ENCODE measurements at regions not wholly inside any gene's neighbourhood (a gene's known extent, or its start where the extent isn't known, plus 50 kb on each side); places are given as distances from the start of the nearest gene placed in this dataset.

DNA sequence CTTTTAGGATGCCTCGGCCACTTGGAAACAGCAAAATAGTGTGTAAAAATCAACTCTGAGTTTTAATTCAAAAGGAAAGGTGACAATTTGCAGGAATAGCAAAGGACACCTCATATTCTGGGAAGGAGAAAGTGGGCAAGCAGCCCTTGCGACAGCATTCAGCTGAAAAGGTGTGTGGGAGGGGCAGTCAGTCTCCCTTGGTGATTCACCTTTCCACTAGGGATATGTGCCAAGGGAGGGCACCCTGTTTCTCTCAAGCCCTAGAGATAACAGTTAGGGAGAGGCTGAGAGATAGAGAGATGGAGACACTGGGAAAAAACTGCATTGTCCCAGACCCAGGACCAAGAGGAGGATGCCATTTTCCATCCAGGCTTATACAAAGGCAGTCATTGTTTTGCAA, 228.1 kb downstream of the EPM2A start:
- TF ChIP-seq, protein P1, sequence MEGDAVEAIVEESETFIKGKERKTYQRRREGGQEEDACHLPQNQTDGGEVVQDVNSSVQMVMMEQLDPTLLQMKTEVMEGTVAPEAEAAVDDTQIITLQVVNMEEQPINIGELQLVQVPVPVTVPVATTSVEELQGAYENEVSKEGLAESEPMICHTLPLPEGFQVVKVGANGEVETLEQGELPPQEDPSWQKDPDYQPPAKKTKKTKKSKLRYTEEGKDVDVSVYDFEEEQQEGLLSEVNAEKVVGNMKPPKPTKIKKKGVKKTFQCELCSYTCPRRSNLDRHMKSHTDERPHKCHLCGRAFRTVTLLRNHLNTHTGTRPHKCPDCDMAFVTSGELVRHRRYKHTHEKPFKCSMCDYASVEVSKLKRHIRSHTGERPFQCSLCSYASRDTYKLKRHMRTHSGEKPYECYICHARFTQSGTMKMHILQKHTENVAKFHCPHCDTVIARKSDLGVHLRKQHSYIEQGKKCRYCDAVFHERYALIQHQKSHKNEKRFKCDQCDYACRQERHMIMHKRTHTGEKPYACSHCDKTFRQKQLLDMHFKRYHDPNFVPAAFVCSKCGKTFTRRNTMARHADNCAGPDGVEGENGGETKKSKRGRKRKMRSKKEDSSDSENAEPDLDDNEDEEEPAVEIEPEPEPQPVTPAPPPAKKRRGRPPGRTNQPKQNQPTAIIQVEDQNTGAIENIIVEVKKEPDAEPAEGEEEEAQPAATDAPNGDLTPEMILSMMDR (conservative IDR thresholded peaks at IDR 0.05; ENCODE audit: low read depth in 2 of 2): no peak
- TF ChIP-seq, protein P2, sequence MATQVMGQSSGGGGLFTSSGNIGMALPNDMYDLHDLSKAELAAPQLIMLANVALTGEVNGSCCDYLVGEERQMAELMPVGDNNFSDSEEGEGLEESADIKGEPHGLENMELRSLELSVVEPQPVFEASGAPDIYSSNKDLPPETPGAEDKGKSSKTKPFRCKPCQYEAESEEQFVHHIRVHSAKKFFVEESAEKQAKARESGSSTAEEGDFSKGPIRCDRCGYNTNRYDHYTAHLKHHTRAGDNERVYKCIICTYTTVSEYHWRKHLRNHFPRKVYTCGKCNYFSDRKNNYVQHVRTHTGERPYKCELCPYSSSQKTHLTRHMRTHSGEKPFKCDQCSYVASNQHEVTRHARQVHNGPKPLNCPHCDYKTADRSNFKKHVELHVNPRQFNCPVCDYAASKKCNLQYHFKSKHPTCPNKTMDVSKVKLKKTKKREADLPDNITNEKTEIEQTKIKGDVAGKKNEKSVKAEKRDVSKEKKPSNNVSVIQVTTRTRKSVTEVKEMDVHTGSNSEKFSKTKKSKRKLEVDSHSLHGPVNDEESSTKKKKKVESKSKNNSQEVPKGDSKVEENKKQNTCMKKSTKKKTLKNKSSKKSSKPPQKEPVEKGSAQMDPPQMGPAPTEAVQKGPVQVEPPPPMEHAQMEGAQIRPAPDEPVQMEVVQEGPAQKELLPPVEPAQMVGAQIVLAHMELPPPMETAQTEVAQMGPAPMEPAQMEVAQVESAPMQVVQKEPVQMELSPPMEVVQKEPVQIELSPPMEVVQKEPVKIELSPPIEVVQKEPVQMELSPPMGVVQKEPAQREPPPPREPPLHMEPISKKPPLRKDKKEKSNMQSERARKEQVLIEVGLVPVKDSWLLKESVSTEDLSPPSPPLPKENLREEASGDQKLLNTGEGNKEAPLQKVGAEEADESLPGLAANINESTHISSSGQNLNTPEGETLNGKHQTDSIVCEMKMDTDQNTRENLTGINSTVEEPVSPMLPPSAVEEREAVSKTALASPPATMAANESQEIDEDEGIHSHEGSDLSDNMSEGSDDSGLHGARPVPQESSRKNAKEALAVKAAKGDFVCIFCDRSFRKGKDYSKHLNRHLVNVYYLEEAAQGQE (IDR thresholded peaks at IDR 0.05; ENCODE audit: unreplicated experiment): no peak
- TF ChIP-seq, protein P3, sequence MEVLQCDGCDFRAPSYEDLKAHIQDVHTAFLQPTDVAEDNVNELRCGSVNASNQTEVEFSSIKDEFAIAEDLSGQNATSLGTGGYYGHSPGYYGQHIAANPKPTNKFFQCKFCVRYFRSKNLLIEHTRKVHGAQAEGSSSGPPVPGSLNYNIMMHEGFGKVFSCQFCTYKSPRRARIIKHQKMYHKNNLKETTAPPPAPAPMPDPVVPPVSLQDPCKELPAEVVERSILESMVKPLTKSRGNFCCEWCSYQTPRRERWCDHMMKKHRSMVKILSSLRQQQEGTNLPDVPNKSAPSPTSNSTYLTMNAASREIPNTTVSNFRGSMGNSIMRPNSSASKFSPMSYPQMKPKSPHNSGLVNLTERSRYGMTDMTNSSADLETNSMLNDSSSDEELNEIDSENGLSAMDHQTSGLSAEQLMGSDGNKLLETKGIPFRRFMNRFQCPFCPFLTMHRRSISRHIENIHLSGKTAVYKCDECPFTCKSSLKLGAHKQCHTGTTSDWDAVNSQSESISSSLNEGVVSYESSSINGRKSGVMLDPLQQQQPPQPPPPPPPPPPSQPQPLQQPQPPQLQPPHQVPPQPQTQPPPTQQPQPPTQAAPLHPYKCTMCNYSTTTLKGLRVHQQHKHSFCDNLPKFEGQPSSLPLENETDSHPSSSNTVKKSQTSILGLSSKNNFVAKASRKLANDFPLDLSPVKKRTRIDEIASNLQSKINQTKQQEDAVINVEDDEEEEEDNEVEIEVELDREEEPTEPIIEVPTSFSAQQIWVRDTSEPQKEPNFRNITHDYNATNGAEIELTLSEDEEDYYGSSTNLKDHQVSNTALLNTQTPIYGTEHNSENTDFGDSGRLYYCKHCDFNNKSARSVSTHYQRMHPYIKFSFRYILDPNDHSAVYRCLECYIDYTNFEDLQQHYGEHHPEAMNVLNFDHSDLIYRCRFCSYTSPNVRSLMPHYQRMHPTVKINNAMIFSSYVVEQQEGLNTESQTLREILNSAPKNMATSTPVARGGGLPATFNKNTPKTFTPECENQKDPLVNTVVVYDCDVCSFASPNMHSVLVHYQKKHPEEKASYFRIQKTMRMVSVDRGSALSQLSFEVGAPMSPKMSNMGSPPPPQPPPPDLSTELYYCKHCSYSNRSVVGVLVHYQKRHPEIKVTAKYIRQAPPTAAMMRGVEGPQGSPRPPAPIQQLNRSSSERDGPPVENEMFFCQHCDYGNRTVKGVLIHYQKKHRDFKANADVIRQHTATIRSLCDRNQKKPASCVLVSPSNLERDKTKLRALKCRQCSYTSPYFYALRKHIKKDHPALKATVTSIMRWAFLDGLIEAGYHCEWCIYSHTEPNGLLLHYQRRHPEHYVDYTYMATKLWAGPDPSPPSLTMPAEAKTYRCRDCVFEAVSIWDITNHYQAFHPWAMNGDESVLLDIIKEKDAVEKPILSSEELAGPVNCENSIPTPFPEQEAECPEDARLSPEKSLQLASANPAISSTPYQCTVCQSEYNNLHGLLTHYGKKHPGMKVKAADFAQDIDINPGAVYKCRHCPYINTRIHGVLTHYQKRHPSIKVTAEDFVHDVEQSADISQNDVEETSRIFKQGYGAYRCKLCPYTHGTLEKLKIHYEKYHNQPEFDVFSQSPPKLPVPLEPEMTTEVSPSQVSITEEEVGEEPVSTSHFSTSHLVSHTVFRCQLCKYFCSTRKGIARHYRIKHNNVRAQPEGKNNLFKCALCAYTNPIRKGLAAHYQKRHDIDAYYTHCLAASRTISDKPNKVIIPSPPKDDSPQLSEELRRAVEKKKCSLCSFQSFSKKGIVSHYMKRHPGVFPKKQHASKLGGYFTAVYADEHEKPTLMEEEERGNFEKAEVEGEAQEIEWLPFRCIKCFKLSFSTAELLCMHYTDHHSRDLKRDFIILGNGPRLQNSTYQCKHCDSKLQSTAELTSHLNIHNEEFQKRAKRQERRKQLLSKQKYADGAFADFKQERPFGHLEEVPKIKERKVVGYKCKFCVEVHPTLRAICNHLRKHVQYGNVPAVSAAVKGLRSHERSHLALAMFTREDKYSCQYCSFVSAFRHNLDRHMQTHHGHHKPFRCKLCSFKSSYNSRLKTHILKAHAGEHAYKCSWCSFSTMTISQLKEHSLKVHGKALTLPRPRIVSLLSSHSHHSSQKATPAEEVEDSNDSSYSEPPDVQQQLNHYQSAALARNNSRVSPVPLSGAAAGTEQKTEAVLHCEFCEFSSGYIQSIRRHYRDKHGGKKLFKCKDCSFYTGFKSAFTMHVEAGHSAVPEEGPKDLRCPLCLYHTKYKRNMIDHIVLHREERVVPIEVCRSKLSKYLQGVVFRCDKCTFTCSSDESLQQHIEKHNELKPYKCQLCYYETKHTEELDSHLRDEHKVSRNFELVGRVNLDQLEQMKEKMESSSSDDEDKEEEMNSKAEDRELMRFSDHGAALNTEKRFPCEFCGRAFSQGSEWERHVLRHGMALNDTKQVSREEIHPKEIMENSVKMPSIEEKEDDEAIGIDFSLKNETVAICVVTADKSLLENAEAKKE (CRISPR knock-in tag; IDR thresholded peaks at IDR 0.05): no peak
- TF ChIP-seq, protein P4, sequence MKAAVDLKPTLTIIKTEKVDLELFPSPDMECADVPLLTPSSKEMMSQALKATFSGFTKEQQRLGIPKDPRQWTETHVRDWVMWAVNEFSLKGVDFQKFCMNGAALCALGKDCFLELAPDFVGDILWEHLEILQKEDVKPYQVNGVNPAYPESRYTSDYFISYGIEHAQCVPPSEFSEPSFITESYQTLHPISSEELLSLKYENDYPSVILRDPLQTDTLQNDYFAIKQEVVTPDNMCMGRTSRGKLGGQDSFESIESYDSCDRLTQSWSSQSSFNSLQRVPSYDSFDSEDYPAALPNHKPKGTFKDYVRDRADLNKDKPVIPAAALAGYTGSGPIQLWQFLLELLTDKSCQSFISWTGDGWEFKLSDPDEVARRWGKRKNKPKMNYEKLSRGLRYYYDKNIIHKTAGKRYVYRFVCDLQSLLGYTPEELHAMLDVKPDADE (IDR thresholded peaks at IDR 0.05): no peak
- TF ChIP-seq POLR2AphosphoS5 (IDR thresholded peaks at IDR 0.05; ENCODE audit: low read depth) (no peak), EZH2 (IDR thresholded peaks at IDR 0.05; ENCODE audit: low read depth, unreplicated experiment) (no peak), EZH2phosphoT487 (IDR thresholded peaks at IDR 0.05; ENCODE audit: unreplicated experiment) (no peak), ZNF331 (CRISPR knock-in tag; IDR thresholded peaks at IDR 0.05; ENCODE audit: low read depth) (no peak), JUNB (IDR thresholded peaks at IDR 0.05; ENCODE audit: unreplicated experiment) (no peak), NANOG (IDR thresholded peaks at IDR 0.05; ENCODE audit: borderline replicate concordance) (no peak), CREB1 (CRISPR knock-in tag; IDR thresholded peaks at IDR 0.05; ENCODE audit: low read depth) (no peak), ZNF114 (CRISPR knock-in tag; IDR thresholded peaks at IDR 0.05) (no peak)

All from GM23338 (cell line).